ENCODE measurements at regions not wholly inside any gene's neighbourhood (a gene's known extent, or its start where the extent isn't known, plus 50 kb on each side); places are given as distances from the start of the nearest gene placed in this dataset.

DNA sequence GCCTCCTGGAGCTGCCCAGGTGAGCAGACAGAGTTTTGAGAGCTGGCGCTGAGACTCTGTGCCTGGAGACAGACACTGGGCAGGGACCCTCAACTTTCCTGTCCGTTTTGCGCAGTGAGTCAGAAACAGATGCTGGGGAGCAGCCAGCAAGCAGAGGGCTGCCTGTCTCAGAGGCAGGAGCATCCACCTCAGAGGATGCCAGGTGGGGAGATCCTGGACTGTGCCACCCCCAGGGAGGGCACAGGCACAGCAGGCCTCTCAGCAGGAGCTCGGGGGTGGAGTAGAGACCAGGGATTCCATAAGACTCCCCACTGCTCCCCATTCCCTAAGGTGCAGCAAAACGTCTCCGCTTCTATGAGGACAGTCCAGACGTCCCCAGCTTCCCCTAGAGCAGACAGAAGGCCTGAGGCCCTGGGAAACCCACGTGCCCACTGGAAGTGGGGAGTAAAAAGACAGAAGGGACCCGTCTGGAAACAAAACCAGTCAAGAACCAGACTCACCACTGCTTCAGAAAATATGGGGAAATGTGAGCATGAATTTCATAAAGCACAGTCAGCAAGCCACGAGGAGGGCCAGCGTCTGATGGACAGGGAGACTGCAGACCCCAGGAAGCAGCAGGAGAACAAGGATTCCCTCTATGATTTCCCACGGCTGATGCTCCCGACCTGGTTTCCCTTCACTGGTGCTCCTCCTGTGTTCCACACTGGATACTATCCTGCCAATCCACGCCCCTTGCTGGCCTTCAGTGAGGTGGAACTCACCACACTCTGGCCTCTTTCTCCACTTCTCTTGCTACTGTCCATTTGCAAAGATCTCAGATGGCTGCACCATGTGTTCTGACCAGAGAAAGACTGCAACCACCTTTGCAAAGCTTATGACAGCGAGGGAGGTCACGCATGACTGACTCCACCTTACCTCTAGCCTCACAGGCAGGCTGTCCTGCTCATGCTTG is 151.3 kb upstream of the FAM20C start:
- TF ChIP-seq, protein P1, sequence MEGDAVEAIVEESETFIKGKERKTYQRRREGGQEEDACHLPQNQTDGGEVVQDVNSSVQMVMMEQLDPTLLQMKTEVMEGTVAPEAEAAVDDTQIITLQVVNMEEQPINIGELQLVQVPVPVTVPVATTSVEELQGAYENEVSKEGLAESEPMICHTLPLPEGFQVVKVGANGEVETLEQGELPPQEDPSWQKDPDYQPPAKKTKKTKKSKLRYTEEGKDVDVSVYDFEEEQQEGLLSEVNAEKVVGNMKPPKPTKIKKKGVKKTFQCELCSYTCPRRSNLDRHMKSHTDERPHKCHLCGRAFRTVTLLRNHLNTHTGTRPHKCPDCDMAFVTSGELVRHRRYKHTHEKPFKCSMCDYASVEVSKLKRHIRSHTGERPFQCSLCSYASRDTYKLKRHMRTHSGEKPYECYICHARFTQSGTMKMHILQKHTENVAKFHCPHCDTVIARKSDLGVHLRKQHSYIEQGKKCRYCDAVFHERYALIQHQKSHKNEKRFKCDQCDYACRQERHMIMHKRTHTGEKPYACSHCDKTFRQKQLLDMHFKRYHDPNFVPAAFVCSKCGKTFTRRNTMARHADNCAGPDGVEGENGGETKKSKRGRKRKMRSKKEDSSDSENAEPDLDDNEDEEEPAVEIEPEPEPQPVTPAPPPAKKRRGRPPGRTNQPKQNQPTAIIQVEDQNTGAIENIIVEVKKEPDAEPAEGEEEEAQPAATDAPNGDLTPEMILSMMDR (conservative IDR thresholded peaks at IDR 0.05; ENCODE audit: low read depth, low read length), result no peak
- TF ChIP-seq EZH2 (IDR thresholded peaks at IDR 0.05; ENCODE audit: borderline replicate concordance, low read depth, low read length, poor library complexity, severe bottlenecking), result no peak

Measured in A673 (cell line).